PFSK-1 (cell line): ENCODE measurements at regions not wholly inside any gene's neighbourhood (a gene's known extent, or its start where the extent isn't known, plus 50 kb on each side); places are given as distances from the start of the nearest gene placed in this dataset.

ENCODE experiments used
- FOXP2 ChIP-seq: optimal IDR thresholded peaks from 2 replicates; pipeline ENCODE3; 2011; ENCODE audit warnings: borderline replicate concordance, control low read depth, inconsistent platforms; ENCODE audit not compliant: insufficient read depth; ENCODE audit errors: extremely low read length, extremely low read depth
- POLR2AphosphoS5 ChIP-seq: IDR thresholded peaks from 2 replicates; pipeline ENCODE4 v1.6.1; 2012; ENCODE audit warnings: low read depth, mild to moderate bottlenecking, control low read depth, low read length, moderate library complexity
- REST ChIP-seq, 2 experiments: IDR thresholded peaks; 2 replicates each; pipeline versions ENCODE4 v1.6.1 to v1.8.0; 2011 to 2012; ENCODE audit warnings: low read depth in 2 of 2, low read length in 2 of 2, control low read depth in 1 of 2, inconsistent platforms in 1 of 2, mild to moderate bottlenecking in 1 of 2, moderate library complexity in 1 of 2; ENCODE audit not compliant: insufficient read depth in 1 of 2
- SIN3A ChIP-seq: IDR thresholded peaks from 2 replicates; pipeline ENCODE4 v1.6.1; 2012; ENCODE audit warnings: mild to moderate bottlenecking, low read length, moderate library complexity, borderline replicate concordance; ENCODE audit not compliant: insufficient read depth
- TAF1 ChIP-seq: IDR thresholded peaks from 2 replicates; pipeline ENCODE4 v1.6.1; 2012; ENCODE audit warnings: low read length, control low read depth, borderline replicate concordance; ENCODE audit not compliant: insufficient read depth

DNA sequence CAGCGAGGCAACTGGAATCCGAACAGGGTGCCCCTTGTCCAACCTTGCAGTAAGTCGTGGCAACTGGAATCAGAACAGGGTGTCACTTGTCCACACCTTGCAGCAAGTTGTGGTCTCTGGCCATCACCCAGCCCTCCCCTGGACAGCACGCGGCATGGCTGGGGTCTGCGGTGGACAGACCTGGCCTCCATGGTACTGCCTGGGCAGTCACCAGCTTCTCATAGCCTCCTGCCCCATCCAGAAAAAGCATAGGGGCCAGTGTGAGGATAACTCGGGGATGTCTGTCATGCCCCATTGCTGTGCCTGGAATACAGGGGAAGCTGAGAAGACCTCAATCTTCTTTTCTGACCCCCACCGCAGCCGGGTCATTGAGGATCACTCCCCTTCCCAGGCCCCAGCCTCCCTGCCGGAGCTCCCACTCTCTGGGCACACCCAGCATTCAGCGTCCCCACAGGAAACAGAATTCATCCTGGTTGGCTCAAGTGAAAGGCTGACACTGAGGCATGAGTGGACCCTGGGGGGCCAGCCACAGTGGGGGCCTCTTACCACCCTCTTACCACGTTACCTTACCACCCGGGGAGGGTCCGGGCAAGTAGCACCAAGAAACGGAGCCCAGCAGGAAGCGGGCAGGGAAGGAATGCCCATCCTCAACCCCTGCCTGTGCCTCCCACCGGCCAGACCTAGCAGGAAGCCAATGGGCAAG lies 68.0 kb upstream of the RAB6C start:
- TF ChIP-seq TAF1 (no peak), REST (IDR thresholded peaks at IDR 0.05; ENCODE audit: insufficient read depth in 1 of 2, low read depth in 2 of 2, low read length in 2 of 2) (no peak), SIN3A (no peak), POLR2AphosphoS5 (no peak), FOXP2 (no peak)

GRCh38 chr2:129912066-129912820 lies 67.2 kb upstream of the RAB6C start:
- TF ChIP-seq TAF1 (no peak), REST (IDR thresholded peaks at IDR 0.05; ENCODE audit: insufficient read depth in 1 of 2, low read depth in 2 of 2, low read length in 2 of 2) (no peak), FOXP2 (no peak), SIN3A (no peak), POLR2AphosphoS5 (no peak)

DNA sequence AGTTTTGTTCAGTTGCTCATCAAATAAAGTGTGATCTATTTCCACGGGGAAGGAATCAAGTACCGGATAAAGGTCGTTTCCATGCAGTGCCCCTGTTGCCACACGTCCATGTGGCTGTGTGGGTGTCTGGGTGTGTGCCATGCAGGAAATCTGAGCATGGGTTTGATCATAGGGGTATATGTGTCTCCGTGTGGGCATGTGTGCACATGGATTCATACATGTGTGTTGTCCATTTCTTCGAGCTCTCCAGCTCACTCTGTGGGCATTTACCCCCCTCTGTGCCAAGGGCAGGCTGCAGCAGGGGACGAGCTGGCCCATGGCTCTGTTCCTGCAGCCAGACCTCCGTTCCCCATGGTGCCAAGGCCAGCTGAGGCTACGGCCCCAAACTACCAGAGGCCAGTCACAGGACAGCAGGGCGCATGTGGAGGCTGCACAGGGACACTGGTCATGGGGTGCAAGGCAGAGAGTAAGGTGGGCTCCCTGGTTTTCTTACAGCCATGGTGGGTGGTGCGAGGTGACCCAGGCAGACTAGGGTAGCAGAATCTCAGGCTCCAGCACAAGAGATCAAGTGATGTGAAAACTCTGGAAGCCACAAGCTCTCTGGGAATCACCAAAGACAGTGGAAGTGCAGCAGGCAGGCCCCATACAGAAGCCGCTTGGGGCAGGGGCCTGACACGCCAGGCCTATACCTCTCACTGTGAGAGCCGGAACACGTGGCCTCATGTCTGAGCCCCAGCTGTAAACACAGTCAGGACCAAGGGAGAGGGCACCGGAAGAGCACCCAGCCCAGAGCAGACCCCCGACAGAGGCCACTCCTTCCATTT lies 66.4 kb upstream of the RAB6C start:
- no peak for TF ChIP-seq SIN3A
- no peak for TF ChIP-seq FOXP2

DNA sequence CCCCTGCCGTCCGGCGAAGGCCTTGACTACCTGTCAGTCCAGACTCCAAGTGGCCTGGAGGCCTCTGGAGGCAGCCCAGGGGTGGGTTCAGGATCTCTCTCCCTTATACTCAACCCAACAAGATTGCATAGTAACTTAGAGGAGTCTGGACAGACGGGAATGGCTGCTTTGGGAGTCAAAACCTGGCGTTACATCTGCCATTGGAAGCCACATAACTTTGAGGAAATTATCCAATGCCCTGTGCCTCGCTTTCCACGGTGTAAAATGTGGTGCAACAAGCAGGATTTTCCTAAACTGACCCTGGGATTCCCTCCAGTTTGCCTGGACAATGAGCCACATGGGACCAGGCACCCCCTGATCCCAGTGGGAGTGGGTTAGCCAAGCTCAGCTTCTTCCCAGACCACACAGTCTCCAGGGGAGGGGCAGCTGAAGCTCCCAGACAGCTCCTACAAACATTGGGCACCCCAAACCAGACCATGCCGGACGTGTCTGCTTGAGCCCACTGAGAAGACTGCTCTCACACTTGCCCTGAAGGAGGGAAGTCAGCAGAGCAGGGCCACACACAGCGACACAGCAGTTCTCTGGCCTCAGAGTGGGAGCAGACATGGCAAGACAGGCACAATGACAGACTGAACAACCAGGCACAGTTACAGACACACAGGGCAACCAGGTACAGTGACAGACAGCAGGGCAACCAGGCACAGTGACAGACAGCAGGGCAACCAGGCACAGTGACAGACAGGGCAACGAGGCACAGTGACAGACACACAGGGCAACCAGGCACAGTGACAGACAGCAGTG lies 65.6 kb upstream of the RAB6C start:
- no peak for TF ChIP-seq REST (IDR thresholded peaks at IDR 0.05; ENCODE audit: insufficient read depth in 1 of 2, low read depth in 2 of 2, low read length in 2 of 2)
- no peak for TF ChIP-seq FOXP2
- TF ChIP-seq SIN3A: no peak
- TF ChIP-seq POLR2AphosphoS5: no peak
- TF ChIP-seq TAF1: no peak
